ENCODE measurements at regions not wholly inside any gene's neighbourhood (a gene's known extent, or its start where the extent isn't known, plus 50 kb on each side); places are given as distances from the start of the nearest gene placed in this dataset.

- DNase-seq: no peak
Measured at GRCh38 chr12:60257063-60257462, 661.2 kb downstream of the SLC16A7 start.

- DNase-seq: no peak
Measured at GRCh38 chr12:60259225-60259624, 663.4 kb downstream of the SLC16A7 start.

GRCh38 chr12:60262378-60262777 lies 666.5 kb downstream of the SLC16A7 start:
- no peak for DNase-seq

GRCh38 chr12:60263161-60263560 lies 667.3 kb downstream of the SLC16A7 start:
- no peak for DNase-seq

- no peak for DNase-seq
Measured at GRCh38 chr12:60263836-60264493, 668.1 kb downstream of the SLC16A7 start.

GRCh38 chr12:60265741-60266140 lies 669.9 kb downstream of the SLC16A7 start:
- DNase-seq: no peak

- no peak for DNase-seq
Measured at GRCh38 chr12:60266381-60266852, 670.6 kb downstream of the SLC16A7 start.

- no peak for DNase-seq
Measured at GRCh38 chr12:60269611-60270269, 673.9 kb downstream of the SLC16A7 start.

GRCh38 chr12:60271816-60272215 lies 676.0 kb downstream of the SLC16A7 start:
- DNase-seq: no peak

- DNase-seq: no peak
Measured at GRCh38 chr12:60278209-60278608, 682.4 kb downstream of the SLC16A7 start.

GRCh38 chr12:60279221-60279620 lies 683.4 kb downstream of the SLC16A7 start:
- DNase-seq: no peak

GRCh38 chr12:60281522-60281921 lies 685.7 kb downstream of the SLC16A7 start:
- no peak for DNase-seq

- DNase-seq: no peak
Measured at GRCh38 chr12:60290532-60290931, 694.7 kb downstream of the SLC16A7 start.

- DNase-seq: no peak
Measured at GRCh38 chr12:60308366-60308991, 712.6 kb downstream of the SLC16A7 start.

GRCh38 chr12:60311940-60312339 lies 716.1 kb downstream of the SLC16A7 start:
- DNase-seq: no peak

GRCh38 chr12:60317361-60317760 lies 721.5 kb downstream of the SLC16A7 start:
- DNase-seq: no peak

GRCh38 chr12:60324746-60325145 lies 728.9 kb downstream of the SLC16A7 start:
- no peak for DNase-seq

GRCh38 chr12:60333461-60333860 lies 737.6 kb downstream of the SLC16A7 start:
- DNase-seq: no peak

- no peak for DNase-seq
Measured at GRCh38 chr12:60335745-60336144, 739.9 kb downstream of the SLC16A7 start.

- DNase-seq: no peak
Measured at GRCh38 chr12:60337839-60338549, 742.2 kb downstream of the SLC16A7 start.

GRCh38 chr12:60345442-60345841 lies 749.6 kb downstream of the SLC16A7 start:
- DNase-seq: no peak

- DNase-seq: no peak
Measured at GRCh38 chr12:60349232-60349978, 753.6 kb downstream of the SLC16A7 start.

- DNase-seq: no peak
Measured at GRCh38 chr12:60387356-60387755, 791.5 kb downstream of the SLC16A7 start.

Data from CD4-positive, alpha-beta T cell treated with Interleukin-4 for 4 hours (primary cell).